HG02798 (cell line): ENCODE measurements at regions not wholly inside any gene's neighbourhood (a gene's known extent, or its start where the extent isn't known, plus 50 kb on each side); places are given as distances from the start of the nearest gene placed in this dataset.

Experiments
- ATAC-seq: cut with Tn5 transposase; IDR thresholded peaks from one replicate; pipeline ENCODE4 v1.9.1; 2021; ENCODE audit warnings: mild to moderate bottlenecking; ENCODE audit not compliant: unreplicated experiment, poor library complexity

DNA sequence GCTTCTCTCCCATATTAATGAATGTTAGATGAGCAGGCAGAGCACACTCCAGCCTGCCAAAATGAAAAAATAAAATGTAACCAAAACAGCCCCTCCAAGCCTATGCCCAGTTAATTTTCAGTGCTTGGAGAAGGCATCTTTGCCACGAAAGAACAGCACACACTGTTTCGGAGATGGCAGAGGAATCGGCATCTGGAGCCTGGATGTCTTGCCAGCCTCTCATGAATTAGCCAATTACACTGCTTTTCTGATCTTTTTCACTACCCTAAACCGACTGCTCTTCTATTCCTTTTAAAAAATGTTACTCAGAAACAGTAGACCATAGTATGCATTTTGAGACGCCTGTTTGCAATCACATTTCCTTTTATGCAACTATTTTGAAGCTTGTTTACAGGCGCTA is 249.6 kb downstream of the TLE3 start:
- ATAC-seq: no peak

DNA sequence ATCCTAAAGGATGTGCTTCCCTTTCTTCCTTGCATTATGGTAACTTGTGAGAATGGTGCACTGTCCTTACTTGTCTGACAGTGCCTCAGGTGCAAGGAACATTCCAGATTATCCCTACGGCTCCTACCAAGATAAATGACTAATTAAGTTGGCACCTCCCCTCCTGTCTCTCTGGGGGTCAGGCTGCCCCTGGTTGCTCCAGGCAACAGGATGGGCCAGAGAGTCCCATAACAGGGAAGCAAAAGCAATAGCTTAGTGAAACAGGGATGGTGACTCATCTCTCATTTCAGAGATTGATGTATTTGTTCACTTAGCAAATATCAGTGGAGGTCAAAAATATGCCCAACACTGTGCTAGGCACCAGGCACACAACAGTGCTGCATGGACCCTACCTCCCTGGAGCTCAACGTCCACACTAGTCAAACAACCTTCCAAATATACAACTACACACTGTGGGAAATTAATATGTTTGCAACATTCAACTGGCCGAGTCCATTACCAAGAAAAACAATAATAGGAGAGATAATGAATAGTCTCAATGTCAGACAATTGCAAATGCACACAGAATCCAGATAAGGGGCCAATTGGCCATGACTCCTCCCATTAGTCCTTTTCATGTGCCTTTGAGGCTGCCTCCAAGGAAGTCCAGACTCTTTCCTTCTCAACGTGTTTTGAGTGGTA is 249.0 kb downstream of the TLE3 start:
- ATAC-seq: no peak

- ATAC-seq: no peak
Observed at GRCh38 chr15:69849232-69849610, 248.5 kb downstream of the TLE3 start.

DNA sequence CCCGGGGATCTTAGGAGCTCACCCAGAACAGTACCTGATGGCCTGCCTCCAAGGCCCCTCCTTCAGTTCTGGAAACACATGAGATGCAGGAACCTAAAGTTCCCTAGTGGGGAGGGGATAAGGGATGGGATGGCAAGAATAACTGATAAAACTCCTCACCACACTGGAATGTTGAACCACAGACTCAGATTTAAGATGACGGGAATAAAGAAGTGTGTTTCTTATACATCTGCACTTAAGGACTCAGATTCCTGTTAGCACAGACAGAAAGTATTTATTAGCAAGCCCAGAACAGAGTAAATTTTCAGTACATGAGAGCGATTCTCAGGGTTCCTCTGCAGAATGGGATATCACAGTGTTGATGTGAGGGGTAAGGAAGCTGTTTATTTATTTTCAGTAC is 245.2 kb downstream of the TLE3 start:
- no peak for ATAC-seq

- no peak for ATAC-seq
Observed at GRCh38 chr15:69852916-69853315, 244.8 kb downstream of the TLE3 start.

- no peak for ATAC-seq
Observed at GRCh38 chr15:69853544-69853951, 244.2 kb downstream of the TLE3 start.

DNA sequence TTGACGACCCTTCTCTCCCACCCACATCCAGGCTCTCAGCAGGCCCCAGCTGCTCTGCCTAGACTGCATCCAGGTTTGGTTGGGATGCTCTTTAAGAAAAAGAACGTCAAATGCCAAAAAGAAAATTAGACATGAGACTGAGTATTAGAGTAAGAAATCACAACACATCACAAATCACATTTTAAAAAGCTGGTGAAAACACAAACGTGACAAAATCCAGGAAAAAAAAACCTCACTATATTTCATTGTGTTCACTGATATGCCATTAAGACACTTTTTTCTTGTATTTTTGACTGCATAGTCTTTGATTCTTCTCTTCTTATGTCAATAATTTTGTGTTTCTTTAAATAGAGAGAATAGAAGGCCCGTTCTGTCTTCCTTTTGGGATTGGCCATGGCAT is 243.7 kb downstream of the TLE3 start:
- no peak for ATAC-seq

DNA sequence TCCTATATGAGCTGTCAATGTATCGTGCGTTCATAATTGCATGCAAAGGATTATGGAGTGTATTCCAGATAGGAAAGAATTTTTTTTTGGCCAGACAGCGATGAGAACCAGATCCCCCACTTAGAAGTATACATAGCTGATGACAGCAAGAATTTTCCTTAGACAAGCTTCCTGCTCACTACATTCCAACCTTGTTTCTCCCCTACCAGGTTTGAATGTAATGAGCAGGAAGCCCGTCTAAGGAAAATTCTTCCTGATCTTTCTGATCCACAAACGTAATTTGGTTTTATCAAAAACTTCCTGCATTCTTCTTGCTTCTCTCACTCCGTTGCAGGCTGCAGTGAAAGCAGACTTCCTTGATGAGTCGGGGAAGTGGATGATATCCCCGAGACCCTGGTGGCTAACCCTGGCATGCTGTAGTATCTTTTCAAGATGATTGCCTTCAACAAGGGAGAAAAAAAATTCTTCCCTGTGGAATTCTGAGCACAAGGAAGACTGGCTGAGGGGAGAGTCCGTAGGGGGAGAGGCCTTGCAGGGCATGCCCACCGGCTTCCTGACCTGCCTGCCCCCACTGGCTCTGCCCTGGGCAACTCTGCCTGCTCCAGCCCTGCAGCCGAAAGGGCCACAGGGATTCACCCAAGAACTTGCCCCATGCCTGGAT is 243.1 kb downstream of the TLE3 start:
- ATAC-seq: no peak

GRCh38 chr15:69855258-69856000 is 242.3 kb downstream of the TLE3 start:
- ATAC-seq: no peak

DNA sequence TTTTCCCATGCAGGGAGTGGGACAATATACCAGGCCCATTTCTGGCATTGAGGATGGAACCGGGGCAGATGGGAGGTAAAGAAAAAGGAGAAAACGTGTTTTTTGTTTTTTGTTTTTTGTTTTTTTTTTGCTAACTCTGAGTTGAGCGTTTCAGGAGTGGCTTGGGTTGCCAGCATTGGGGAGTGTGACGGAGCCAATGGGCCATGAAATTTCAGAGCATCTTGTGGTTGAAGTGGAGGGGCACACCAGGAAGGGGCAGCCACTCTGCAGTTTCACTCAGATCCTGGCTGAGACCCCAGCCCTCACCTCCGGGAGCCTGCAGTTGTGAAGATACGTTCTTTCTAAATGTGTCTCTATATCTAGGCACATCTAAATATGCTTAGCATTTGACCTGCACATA is 240.5 kb downstream of the TLE3 start:
- ATAC-seq: no peak

DNA sequence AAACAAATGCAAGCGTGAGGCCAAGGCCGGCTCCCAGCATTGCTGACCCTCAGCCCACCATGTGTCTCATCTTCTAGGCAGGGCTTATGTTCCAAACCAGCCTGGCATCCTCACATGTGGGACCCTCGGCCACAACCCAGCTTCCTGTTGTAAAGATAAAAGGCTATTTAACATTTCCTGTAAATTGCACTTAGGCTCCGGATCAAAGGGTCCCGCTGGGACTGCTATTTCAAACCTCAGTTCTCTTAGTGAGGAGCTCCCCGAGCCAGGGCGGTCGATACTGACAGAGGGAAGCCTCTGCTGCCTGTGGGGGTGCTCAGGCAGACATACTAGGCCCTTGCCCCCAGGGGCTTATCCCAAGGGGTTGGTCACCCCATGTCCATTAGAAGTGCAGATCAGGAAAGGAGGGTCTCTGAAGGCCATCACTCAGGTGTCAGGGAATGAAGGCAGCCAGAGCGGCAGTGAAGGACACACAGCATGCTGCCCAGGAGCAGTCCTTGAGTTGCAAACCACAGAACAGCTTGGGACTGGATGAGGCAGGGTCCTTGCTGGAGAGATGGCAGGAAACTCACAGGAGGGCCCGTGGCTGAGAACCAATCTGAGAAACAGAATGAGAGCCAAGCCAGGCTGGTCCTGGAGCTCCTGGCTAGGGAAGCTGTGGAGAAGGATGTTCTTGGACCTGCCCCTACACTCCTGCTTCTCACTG is 239.9 kb downstream of the TLE3 start:
- ATAC-seq: no peak

GRCh38 chr15:69858456-69858855 is 239.3 kb downstream of the TLE3 start:
- no peak for ATAC-seq

- ATAC-seq: no peak
Observed at GRCh38 chr15:69859866-69860265, 237.9 kb downstream of the TLE3 start.

DNA sequence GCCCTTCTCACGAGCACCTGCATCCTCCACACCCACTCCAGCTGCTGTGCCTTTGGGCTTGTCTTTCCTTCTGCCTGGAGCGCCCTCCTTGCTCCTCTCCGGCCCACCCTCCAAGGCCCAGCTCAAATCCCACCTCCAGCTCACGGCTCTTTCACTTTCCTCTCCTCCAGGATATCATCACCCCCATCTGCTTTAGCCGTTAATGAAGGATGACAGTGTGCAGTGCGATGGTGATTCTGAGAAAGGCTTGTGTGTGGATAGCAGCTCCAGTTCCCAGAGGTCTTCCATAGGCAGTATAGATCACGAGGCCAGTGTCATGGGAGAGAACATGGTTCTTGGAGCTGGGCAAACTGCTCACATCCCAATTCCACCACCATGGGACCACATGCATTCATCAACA is 237.4 kb downstream of the TLE3 start:
- no peak for ATAC-seq

DNA sequence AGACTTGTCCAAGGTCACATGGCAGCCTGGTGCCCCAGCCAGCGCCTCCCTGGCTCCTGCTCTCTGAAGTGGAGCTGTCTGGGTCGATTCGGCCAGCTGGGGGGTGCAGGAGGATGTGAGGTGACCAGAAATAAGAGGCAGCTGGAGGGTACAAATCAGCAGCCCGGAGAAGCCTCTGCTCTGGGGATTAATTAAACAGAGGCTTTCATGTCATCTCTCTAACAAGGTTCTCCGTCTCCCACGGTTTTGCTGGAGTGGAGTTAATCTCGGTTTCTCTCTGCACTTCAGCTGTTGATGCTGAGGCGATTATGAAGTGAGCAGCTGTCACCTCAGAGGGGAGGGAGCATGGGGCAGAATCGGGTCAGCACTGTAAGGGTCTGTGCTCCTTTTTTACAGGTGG is 236.8 kb downstream of the TLE3 start:
- ATAC-seq: no peak

DNA sequence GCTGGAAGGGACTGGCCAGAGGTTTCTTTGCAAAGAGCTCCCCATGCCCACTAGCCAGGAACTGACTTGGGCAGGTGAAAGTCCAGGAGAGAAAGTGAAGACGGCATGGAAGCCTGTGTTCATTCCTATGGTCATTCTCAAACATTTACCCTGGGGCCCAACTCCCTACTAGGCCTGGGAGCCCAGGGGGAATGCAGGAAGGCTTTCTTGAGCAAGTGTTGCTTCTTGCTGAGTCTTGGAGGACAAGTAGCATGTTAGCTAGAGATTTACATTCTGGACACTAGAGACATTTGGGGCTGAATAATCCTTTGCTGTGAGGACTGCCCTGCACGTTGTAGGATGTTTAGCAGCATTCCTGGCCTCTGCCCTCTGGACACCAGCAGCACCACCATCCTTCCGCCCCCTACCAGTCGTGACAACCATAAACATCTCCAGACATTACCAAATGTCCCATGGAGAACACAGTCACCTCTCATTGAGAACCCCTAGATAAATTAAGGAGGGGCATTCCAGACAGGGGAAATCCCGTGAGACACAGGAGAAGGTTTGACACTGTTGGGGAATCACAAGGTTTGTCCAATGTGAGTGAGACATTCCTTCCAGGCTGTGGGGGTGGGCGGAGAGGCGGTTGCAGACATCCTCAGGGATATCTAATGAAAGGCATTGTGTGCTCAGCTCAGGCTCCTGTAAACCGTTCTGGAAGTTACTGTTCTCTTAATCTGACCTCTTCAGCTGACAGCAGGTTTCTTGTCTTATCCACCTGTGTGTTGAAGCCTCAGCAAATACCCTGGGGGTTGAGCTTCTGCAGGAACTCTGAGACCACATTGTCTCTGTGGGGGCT is 236.2 kb downstream of the TLE3 start:
- ATAC-seq: no peak

- no peak for ATAC-seq
Observed at GRCh38 chr15:69862540-69862939, 235.2 kb downstream of the TLE3 start.

DNA sequence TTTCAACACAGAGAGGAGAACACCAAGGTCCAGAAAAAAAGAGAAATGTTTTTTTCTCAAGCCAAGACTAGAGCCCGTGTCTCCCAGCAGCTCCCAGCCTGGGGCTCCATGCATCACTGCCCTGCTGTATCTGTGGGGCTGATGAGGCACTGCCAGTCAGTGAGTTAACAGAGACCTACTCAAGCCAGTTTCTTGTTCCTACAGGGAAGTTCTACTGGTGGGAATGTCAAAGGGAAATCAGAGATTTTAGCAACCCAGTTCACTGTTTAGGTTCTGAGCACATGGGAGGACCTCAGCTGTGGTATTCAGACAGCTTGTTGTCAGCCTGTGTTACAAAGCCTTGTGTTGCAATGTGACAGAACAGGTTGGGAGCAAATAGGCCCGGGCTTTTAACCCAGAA is 234.3 kb downstream of the TLE3 start:
- ATAC-seq: no peak

GRCh38 chr15:69865369-69865768 is 232.3 kb downstream of the TLE3 start:
- no peak for ATAC-seq

DNA sequence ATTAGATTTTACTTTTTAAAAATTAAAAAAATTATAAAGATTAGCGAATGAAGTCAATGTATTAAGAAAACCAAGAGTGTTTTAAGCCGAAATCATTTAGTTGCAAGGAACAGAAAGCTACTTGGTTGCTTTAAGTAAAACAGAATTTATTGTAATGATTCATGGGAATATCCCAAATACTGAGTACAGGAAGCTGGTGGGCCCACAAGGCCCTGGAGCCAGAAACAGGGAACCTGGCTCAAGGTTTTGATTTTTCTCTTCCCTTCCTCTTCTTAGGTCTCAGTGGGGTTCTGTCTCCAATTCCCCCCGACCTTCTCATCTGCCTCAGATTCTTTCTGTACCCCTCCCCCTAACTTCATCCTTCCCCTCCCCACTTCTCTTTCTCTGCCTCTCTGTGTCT is 229.0 kb downstream of the TLE3 start:
- ATAC-seq: no peak
